Colonic mucosa (tissue), 4 donors: ENCODE measurements at regions not wholly inside any gene's neighbourhood (a gene's known extent, or its start where the extent isn't known, plus 50 kb on each side); places are given as distances from the start of the nearest gene placed in this dataset.

Experiments used
- DNase-seq: peaks from one replicate; pipeline ENCODE4 v3.0.0-alpha.2; 2020
- H3K27ac ChIP-seq: fragments of 200-600 bp; one replicate; pipeline ENCODE4 v1.8.0; 2021
- H3K27me3 ChIP-seq: fragments of 200-600 bp; one replicate; pipeline ENCODE4 v1.8.0; 2021
- H3K36me3 ChIP-seq: fragments of 200-600 bp; one replicate; pipeline ENCODE4 v1.8.0; 2021
- H3K4me1 ChIP-seq: fragments of 200-600 bp; one replicate; pipeline ENCODE4 v1.8.0; 2021; ENCODE audit warnings: mild to moderate bottlenecking
- H3K4me3 ChIP-seq: fragments of 200-600 bp; one replicate; pipeline ENCODE4 v1.8.0; 2021
- H3K9ac ChIP-seq, 2 donors: one replicate each; pipeline ENCODE4 v1.7.0; 2013; ENCODE audit warnings: control low read depth in 2 of 2, low read depth in 2 of 2, low read length in 2 of 2
- H3K9me3 ChIP-seq: fragments of 200-600 bp; one replicate; pipeline ENCODE4 v1.8.0; 2021
- CTCF ChIP-seq: fragments of 200-600 bp; IDR thresholded peaks from one replicate; pipeline ENCODE4 v1.8.0; 2022; ENCODE audit warnings: antibody characterized with exemption, mild to moderate bottlenecking
- intact Hi-C: fragments of 100-400 bp; cut with DNase I; formaldehyde crosslinking; loops from one replicate; pipeline ENCODE4 v1.14.1; 2022
- donor health status: healthy.
- donor health status: DM: no; HTN: no; CAD: no.
- donor health status: DM: no; HTN: no; CAD: no.

GRCh38 chr4:110886856-110887255 is 264.0 kb upstream of the PITX2 start:
- intact Hi-C loops, result no loop called here
- Histone ChIP-seq H3K4me3 (no peak overlapping the region), H3K9me3 (no peaks in the 10 kb centered on the region), H3K4me1 (no peaks in the 10 kb centered on the region), H3K27me3 (no peaks in the 10 kb centered on the region), H3K9ac (no peak overlapping the region), H3K27ac (no peak overlapping the region), H3K36me3 (no peaks in the 10 kb centered on the region)
- TF ChIP-seq CTCF, result no peak
- no peak for DNase-seq

GRCh38 chr4:110897784-110898183 is 274.9 kb upstream of the PITX2 start:
- H3K4me3 ChIP-seq, result no peak overlapping the region
- H3K27ac ChIP-seq, result no peak overlapping the region
- no peaks in the 10 kb centered on the region for H3K9me3 ChIP-seq
- intact Hi-C loops, result no loop called here
- no peak for TF ChIP-seq CTCF
- no peaks in the 10 kb centered on the region for H3K4me1 ChIP-seq
- H3K9ac ChIP-seq, result no peak overlapping the region
- H3K36me3 ChIP-seq, result no peaks in the 10 kb centered on the region
- no peak for DNase-seq
- H3K27me3 ChIP-seq, result no peaks in the 10 kb centered on the region

GRCh38 chr4:110898290-110898689 is 275.4 kb upstream of the PITX2 start:
- no peak for DNase-seq
- H3K9me3 ChIP-seq, result no peaks in the 10 kb centered on the region

GRCh38 chr4:110900213-110900769 is 277.4 kb upstream of the PITX2 start:
- no peak for DNase-seq
- TF ChIP-seq CTCF, result no peak
- Histone ChIP-seq H3K4me3 (no peak overlapping the region), H3K4me1 (no peaks in the 10 kb centered on the region), H3K27ac (no peak overlapping the region), H3K9ac (no peak overlapping the region), H3K9me3 (no peaks in the 10 kb centered on the region), H3K36me3 (no peaks in the 10 kb centered on the region), H3K27me3 (no peaks in the 10 kb centered on the region)
- intact Hi-C loops, result no loop called here

More at GRCh38 chr4:110898290-110898689, 275.4 kb upstream of the PITX2 start:
- no peak overlapping the region for H3K4me3 ChIP-seq
- no peak for TF ChIP-seq CTCF
- H3K4me1 ChIP-seq, result no peaks in the 10 kb centered on the region
- H3K9ac ChIP-seq, result no peak overlapping the region
- H3K27me3 ChIP-seq, result no peaks in the 10 kb centered on the region
- intact Hi-C loops, result no loop called here
- no peak overlapping the region for H3K27ac ChIP-seq
- no peaks in the 10 kb centered on the region for H3K36me3 ChIP-seq

- Histone ChIP-seq H3K9me3 (no peaks in the 10 kb centered on the region), H3K27ac (no peak overlapping the region), H3K27me3 (no peaks in the 10 kb centered on the region), H3K36me3 (no peaks in the 10 kb centered on the region), H3K4me3 (no peak overlapping the region), H3K4me1 (no peaks in the 10 kb centered on the region), H3K9ac (no peak overlapping the region)
- intact Hi-C loops, result no loop called here
- TF ChIP-seq CTCF, result no peak
- DNase-seq, result no peak
These were observed 279.6 kb upstream of the PITX2 start for GRCh38 chr4:110902500-110902899.
